ENCODE measurements at regions not wholly inside any gene's neighbourhood (a gene's known extent, or its start where the extent isn't known, plus 50 kb on each side); places are given as distances from the start of the nearest gene placed in this dataset.

- TF ChIP-seq, protein P1, sequence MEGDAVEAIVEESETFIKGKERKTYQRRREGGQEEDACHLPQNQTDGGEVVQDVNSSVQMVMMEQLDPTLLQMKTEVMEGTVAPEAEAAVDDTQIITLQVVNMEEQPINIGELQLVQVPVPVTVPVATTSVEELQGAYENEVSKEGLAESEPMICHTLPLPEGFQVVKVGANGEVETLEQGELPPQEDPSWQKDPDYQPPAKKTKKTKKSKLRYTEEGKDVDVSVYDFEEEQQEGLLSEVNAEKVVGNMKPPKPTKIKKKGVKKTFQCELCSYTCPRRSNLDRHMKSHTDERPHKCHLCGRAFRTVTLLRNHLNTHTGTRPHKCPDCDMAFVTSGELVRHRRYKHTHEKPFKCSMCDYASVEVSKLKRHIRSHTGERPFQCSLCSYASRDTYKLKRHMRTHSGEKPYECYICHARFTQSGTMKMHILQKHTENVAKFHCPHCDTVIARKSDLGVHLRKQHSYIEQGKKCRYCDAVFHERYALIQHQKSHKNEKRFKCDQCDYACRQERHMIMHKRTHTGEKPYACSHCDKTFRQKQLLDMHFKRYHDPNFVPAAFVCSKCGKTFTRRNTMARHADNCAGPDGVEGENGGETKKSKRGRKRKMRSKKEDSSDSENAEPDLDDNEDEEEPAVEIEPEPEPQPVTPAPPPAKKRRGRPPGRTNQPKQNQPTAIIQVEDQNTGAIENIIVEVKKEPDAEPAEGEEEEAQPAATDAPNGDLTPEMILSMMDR (IDR thresholded peaks at IDR 0.05) = no peak
- TF ChIP-seq POLR2AphosphoS5 (IDR thresholded peaks at IDR 0.05) (no peak), POLR2A (IDR thresholded peaks at IDR 0.05) (no peak)
Observed at GRCh38 chr4:72827968-72828367, 241.5 kb downstream of the COX18 start.

Data from stomach (tissue), 4 donors.